BLaER1 treated with 17β-estradiol and CSF1 and Interleukin-3, amounts not matched to agents 10 nM and 100 nM (cell line): ENCODE measurements at regions not wholly inside any gene's neighbourhood (a gene's known extent, or its start where the extent isn't known, plus 50 kb on each side); places are given as distances from the start of the nearest gene placed in this dataset.
"Not testable (repeated sequence)": the region's sequence is repeated elsewhere in the genome, so short reads cannot be mapped to it uniquely, and the experiment has no call there.

ENCODE experiments used
- H3K27ac ChIP-seq, 11 experiments: shearing (Covaris generic); formaldehyde crosslinking; 2 replicates each; pipeline ENCODE4 v1.8.1; 2022
- H3K27me3 ChIP-seq, 11 experiments: shearing (Covaris generic); formaldehyde crosslinking; 2 replicates each; pipeline ENCODE4 v1.8.1; 2022
- H3K36me3 ChIP-seq, 11 experiments: shearing (Covaris generic); formaldehyde crosslinking; 2 replicates each; pipeline ENCODE4 v1.8.1; 2022
- H3K4me1 ChIP-seq, 10 experiments: shearing (Covaris generic); formaldehyde crosslinking; 2 replicates each; pipeline ENCODE4 v1.8.1; 2022
- H3K4me2 ChIP-seq, 11 experiments: shearing (Covaris generic); formaldehyde crosslinking; 2 replicates each; pipeline ENCODE4 v1.8.1; 2022
- H3K4me3 ChIP-seq, 10 experiments: shearing (Covaris generic); formaldehyde crosslinking; 2 replicates each; pipeline ENCODE4 v1.8.1; 2022
- H3K9ac ChIP-seq, 11 experiments: shearing (Covaris generic); formaldehyde crosslinking; 2 replicates each; pipeline ENCODE4 v1.8.1; 2022
- H3K9me3 ChIP-seq, 11 experiments: shearing (Covaris generic); formaldehyde crosslinking; replicated peaks in 1 of 11; 2 replicates each; pipeline ENCODE4 v1.8.1; 2022
- H4K20me1 ChIP-seq, 11 experiments: shearing (Covaris generic); formaldehyde crosslinking; 2 replicates each; pipeline ENCODE4 v1.8.1; 2022
- Cebpa-rat ChIP-seq, 11 experiments: shearing (Covaris generic); IDR thresholded peaks; 2 replicates each; pipeline ENCODE4 v1.8.1; 2022

- Histone ChIP-seq H3K27me3 (no peaks in the 10 kb centered on the region), H3K9me3 (peaks cover 0 to 3% (median 0%) of the 10 kb centered on the region in 11 experiments; a peak in 1 of 22 replicates), H3K9ac (no peak overlapping the region), H3K4me3 (no peak overlapping the region), H3K27ac (no peak overlapping the region), H3K36me3 (no peaks in the 10 kb centered on the region), H3K4me1 (no peaks in the 10 kb centered on the region), H3K4me2 (no peak overlapping the region), H4K20me1 (no peaks in the 10 kb centered on the region; a peak in 1 of 22 replicates)
- no peak for TF ChIP-seq Cebpa-rat (IDR thresholded peaks at IDR 0.05)
Observed at GRCh38 chr12:125533434-125534029, 468.3 kb downstream of the AACS start.

DNA sequence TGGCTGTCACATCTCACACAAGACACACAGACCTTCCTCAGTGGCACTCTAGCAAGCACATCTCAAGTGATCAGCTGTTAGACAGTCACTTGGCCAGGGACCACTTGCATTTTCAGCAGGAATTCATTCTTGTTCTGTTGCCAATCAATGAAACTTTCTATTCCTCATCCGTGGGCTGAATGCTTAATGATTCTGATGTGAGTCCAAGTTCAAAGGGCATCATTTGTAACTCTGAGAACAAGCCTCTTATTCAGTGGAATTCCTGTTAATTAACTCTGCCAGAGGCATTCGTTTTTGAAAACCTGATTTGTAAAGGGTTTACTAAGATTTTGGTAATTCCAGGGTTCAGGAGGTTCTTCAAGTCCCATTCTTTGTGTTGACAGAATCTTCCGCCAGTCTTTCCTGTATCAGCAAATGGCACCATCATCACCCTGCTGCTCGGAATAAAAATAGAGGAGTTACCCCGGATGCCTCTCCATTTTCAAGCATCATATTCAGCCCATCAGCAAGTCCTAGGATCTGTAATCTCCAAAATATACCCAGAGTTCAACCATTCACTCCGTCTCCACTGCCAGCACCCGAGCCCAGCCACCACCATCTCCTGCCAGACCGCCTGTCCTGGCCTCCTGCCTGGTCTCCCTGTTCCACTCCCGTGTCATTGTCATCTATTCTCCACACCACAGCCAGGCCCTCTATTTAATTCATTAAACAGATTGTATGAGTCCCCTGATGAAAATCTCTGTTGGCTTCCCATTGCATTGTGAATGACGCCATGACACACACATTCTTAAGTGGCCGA, 473.4 kb downstream of the AACS start:
- no peak overlapping the region for H3K4me3 ChIP-seq
- no peak overlapping the region for H3K27ac ChIP-seq
- H4K20me1 ChIP-seq, result no peaks in the 10 kb centered on the region; a peak in 1 of 22 replicates
- H3K9me3 ChIP-seq, result no peaks in the 10 kb centered on the region
- H3K9ac ChIP-seq, result no peak overlapping the region
- H3K27me3 ChIP-seq, result no peaks in the 10 kb centered on the region
- H3K36me3 ChIP-seq, result no peaks in the 10 kb centered on the region
- H3K4me2 ChIP-seq, result no peak overlapping the region
- no peaks in the 10 kb centered on the region for H3K4me1 ChIP-seq
- no peak for TF ChIP-seq Cebpa-rat (IDR thresholded peaks at IDR 0.05)

DNA sequence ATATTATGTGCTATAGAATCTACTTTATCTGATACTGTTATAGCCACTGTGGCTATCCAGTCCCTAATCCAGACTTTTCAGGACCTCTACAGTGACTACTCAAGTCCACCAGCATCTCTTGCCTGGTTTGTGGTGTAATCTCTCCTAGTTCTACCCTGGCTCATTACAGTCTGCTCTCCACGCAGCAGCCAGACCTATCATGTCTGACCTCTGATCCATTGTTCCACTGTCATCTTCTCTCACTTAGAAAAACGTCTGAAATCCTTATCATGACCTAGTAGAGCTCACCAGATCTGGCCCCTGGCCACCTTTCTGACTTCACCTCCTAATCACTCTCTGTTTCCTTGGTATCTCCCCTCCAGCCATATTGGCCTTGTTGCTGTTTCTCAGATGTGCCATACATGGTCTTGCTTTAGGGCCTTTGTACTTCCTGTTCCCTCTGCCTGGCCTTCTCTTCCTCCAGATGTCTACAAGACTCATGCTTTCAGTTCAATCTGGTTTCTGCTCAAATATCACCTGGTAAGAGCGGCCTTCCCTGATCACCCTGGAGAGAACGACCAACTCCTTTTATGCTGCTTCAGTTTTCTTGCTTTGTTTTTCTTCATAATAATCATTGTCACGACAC, 475.5 kb downstream of the AACS start:
- Histone ChIP-seq H3K9me3 (no peaks in the 10 kb centered on the region; a peak in 1 of 22 replicates), H3K27ac (no peak overlapping the region), H3K36me3 (no peaks in the 10 kb centered on the region), H3K9ac (no peak overlapping the region), H3K4me1 (no peaks in the 10 kb centered on the region), H3K27me3 (no peaks in the 10 kb centered on the region), H4K20me1 (no peaks in the 10 kb centered on the region; a peak in 1 of 22 replicates), H3K4me3 (no peak overlapping the region), H3K4me2 (no peak overlapping the region)
- TF ChIP-seq Cebpa-rat (IDR thresholded peaks at IDR 0.05), result no peak

GRCh38 chr12:125544960-125545359, 479.7 kb downstream of the AACS start:
- H3K4me2 ChIP-seq, result no peak overlapping the region
- no peak for TF ChIP-seq Cebpa-rat (IDR thresholded peaks at IDR 0.05)
- H3K9me3 ChIP-seq, result peaks cover 0 to 3% (median 0%) of the 10 kb centered on the region in 11 experiments; a peak in 2 of 22 replicates
- H3K4me1 ChIP-seq, result no peaks in the 10 kb centered on the region
- no peak overlapping the region for H3K9ac ChIP-seq
- no peaks in the 10 kb centered on the region for H3K27me3 ChIP-seq
- no peak overlapping the region for H3K4me3 ChIP-seq
- no peak overlapping the region for H3K27ac ChIP-seq
- H3K36me3 ChIP-seq, result no peaks in the 10 kb centered on the region
- H4K20me1 ChIP-seq, result no peaks in the 10 kb centered on the region

- Histone ChIP-seq H4K20me1 (no peaks in the 10 kb centered on the region), H3K4me2 (no peak overlapping the region), H3K9ac (no peak overlapping the region), H3K4me1 (no peaks in the 10 kb centered on the region), H3K4me3 (no peak overlapping the region), H3K9me3 (peaks cover 0 to 4% (median 0%) of the 10 kb centered on the region in 11 experiments; a peak in 1 of 22 replicates), H3K27me3 (no peaks in the 10 kb centered on the region), H3K27ac (no peak overlapping the region), H3K36me3 (no peaks in the 10 kb centered on the region)
- no peak for TF ChIP-seq Cebpa-rat (IDR thresholded peaks at IDR 0.05)
Observed at GRCh38 chr12:125549171-125549570, 483.9 kb downstream of the AACS start.

GRCh38 chr12:125549836-125550235, 484.6 kb downstream of the AACS start:
- Histone ChIP-seq H3K4me3 (no peak overlapping the region), H4K20me1 (no peaks in the 10 kb centered on the region), H3K27ac (no peak overlapping the region), H3K36me3 (no peaks in the 10 kb centered on the region), H3K27me3 (no peaks in the 10 kb centered on the region), H3K4me1 (no peaks in the 10 kb centered on the region), H3K9ac (no peak overlapping the region), H3K4me2 (no peak overlapping the region), H3K9me3 (peaks cover 0 to 4% (median 0%) of the 10 kb centered on the region in 11 experiments; a peak in 1 of 22 replicates)
- TF ChIP-seq Cebpa-rat (IDR thresholded peaks at IDR 0.05), result no peak

DNA sequence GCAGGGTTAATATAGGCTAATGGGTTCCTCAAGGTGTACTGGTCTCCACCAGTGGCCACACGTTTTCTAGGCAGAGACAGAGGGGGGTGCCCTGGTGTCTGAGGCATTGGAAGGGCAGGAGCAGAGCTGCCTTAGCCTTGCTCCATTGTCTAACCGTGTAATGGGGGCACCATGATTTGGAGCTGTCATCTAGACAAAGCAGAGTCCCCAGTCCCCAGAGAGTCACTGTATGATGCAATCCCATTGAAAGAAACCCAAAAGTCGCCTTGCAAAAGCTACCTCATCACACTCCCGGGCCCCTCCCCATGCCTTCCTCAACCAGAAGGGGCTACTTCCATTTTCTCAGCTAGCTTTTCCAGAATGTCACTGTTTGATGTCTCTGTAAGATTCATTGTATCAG, 487.1 kb downstream of the AACS start:
- Histone ChIP-seq H3K4me3 (no peak overlapping the region), H3K9me3 (peaks cover 0 to 4% (median 0%) of the 10 kb centered on the region in 11 experiments; a peak in 1 of 22 replicates)
- peak in 1 of 11 experiments; percentile 54; a peak in 2 of 22 replicates for TF ChIP-seq Cebpa-rat (IDR thresholded peaks at IDR 0.05)

GRCh38 chr12:125561008-125561407, 495.8 kb downstream of the AACS start:
- not testable (repeated sequence) for H3K4me2 ChIP-seq, H3K4me3 ChIP-seq, H3K27me3 ChIP-seq, H3K27ac ChIP-seq, H3K36me3 ChIP-seq, H3K9ac ChIP-seq, H4K20me1 ChIP-seq
- Histone ChIP-seq H3K9me3 (peaks cover 0 to 14% (median 0%) of the 10 kb centered on the region in 11 experiments; a peak in 8 of 22 replicates), H3K4me1 (peaks cover 0 to 22% (median 0%) of the 10 kb centered on the region in 10 experiments; a peak in 2 of 20 replicates)

More for the DNA sequence above, 487.1 kb downstream of the AACS start:
- Histone ChIP-seq H3K27me3 (no peaks in the 10 kb centered on the region), H4K20me1 (no peaks in the 10 kb centered on the region), H3K27ac (no peak overlapping the region), H3K4me1 (no peaks in the 10 kb centered on the region), H3K4me2 (no peak overlapping the region), H3K9ac (no peak overlapping the region), H3K36me3 (no peaks in the 10 kb centered on the region)

- H3K27me3 ChIP-seq, result no peaks in the 10 kb centered on the region
- H3K9ac ChIP-seq, result no peak overlapping the region
- TF ChIP-seq Cebpa-rat (IDR thresholded peaks at IDR 0.05), result no peak
Observed at GRCh38 chr12:125564753-125565152, 499.5 kb downstream of the AACS start.

More at GRCh38 chr12:125564753-125565152, 499.5 kb downstream of the AACS start:
- peaks cover 0 to 22% (median 0%) of the 10 kb centered on the region in 10 experiments; a peak in 2 of 20 replicates for H3K4me1 ChIP-seq
- no peaks in the 10 kb centered on the region for H4K20me1 ChIP-seq
- no peaks in the 10 kb centered on the region for H3K36me3 ChIP-seq
- H3K27ac ChIP-seq, result no peak overlapping the region
- H3K9me3 ChIP-seq, result peaks cover 0 to 11% (median 0%) of the 10 kb centered on the region in 11 experiments; a peak in 6 of 22 replicates
- peak overlapping the region in 2 of 11 experiments; percentile 43 to 72; a peak in 4 of 22 replicates for H3K4me2 ChIP-seq
- no peak overlapping the region for H3K4me3 ChIP-seq
